IPS DF 4.7 (cell line): ENCODE measurements at regions not wholly inside any gene's neighbourhood (a gene's known extent, or its start where the extent isn't known, plus 50 kb on each side); places are given as distances from the start of the nearest gene placed in this dataset.
"Not testable (repeated sequence)": the region's sequence is repeated elsewhere in the genome, so short reads cannot be mapped to it uniquely, and the experiment has no call there.

Experiments used
- DNase-seq: peaks from one replicate; pipeline ENCODE4 v3.0.0-alpha.2; 2013; ENCODE audit warnings: low spot score; ENCODE audit errors: extremely low read depth

GRCh38 chr16:87016046-87017035 lies 300.9 kb downstream of the C16orf95 start:
- no peak for DNase-seq

GRCh38 chr16:87017371-87018012 lies 299.7 kb downstream of the C16orf95 start:
- DNase-seq = peak; percentile 11

- DNase-seq = no peak
These were observed 291.5 kb downstream of the C16orf95 start for GRCh38 chr16:87025676-87026075.

GRCh38 chr16:87027056-87027616 lies 290.1 kb downstream of the C16orf95 start:
- DNase-seq = no peak

GRCh38 chr16:87028481-87029320 lies 288.5 kb downstream of the C16orf95 start:
- no peak for DNase-seq

- DNase-seq = no peak
These were observed 284.6 kb downstream of the C16orf95 start for GRCh38 chr16:87032554-87032953.

- no peak for DNase-seq
These were observed 284.1 kb downstream of the C16orf95 start for GRCh38 chr16:87033021-87033471.

- no peak for DNase-seq
These were observed 283.5 kb downstream of the C16orf95 start for GRCh38 chr16:87033541-87034300.

- DNase-seq = no peak
These were observed 282.9 kb downstream of the C16orf95 start for GRCh38 chr16:87034317-87034716.

- DNase-seq = no peak
These were observed 282.1 kb downstream of the C16orf95 start for GRCh38 chr16:87035053-87035452.

- DNase-seq = no peak
These were observed 280.2 kb downstream of the C16orf95 start for GRCh38 chr16:87037012-87037411.

- DNase-seq = not testable (repeated sequence)
These were observed 278.7 kb downstream of the C16orf95 start for GRCh38 chr16:87038528-87038927.

- DNase-seq = no peak
These were observed 276.7 kb downstream of the C16orf95 start for GRCh38 chr16:87040169-87041117.

- DNase-seq = no peak
These were observed 275.9 kb downstream of the C16orf95 start for GRCh38 chr16:87041286-87041685.

GRCh38 chr16:87042551-87043230 lies 274.5 kb downstream of the C16orf95 start:
- DNase-seq = no peak

GRCh38 chr16:87043231-87044031 lies 273.8 kb downstream of the C16orf95 start:
- no peak for DNase-seq

- no peak for DNase-seq
These were observed 273.2 kb downstream of the C16orf95 start for GRCh38 chr16:87044032-87044382.

- DNase-seq = no peak
These were observed 272.4 kb downstream of the C16orf95 start for GRCh38 chr16:87044829-87045228.
